ENCODE measurements at regions not wholly inside any gene's neighbourhood (a gene's known extent, or its start where the extent isn't known, plus 50 kb on each side); places are given as distances from the start of the nearest gene placed in this dataset.
"Not testable (repeated sequence)": the region's sequence is repeated elsewhere in the genome, so short reads cannot be mapped to it uniquely, and the experiment has no call there.

- H3K4me3 ChIP-seq (ENCODE audit: low read length) = no peak overlapping the region
- TF ChIP-seq CTCF (IDR thresholded peaks at IDR 0.05; ENCODE audit: insufficient read depth, low read depth, low read length, missing control alignments) = no peak
- no peak for DNase-seq (ENCODE audit: low read depth)
Observed at GRCh38 chr6:137545073-137545472, 50.9 kb upstream of the OLIG3 start.

- no peak for TF ChIP-seq CTCF (IDR thresholded peaks at IDR 0.05; ENCODE audit: insufficient read depth, low read depth, low read length, missing control alignments)
- no peak overlapping the region for H3K4me3 ChIP-seq (ENCODE audit: low read length)
- DNase-seq (ENCODE audit: low read depth) = no peak
Observed at GRCh38 chr6:137547186-137547585, 53.0 kb upstream of the OLIG3 start.

- H3K4me3 ChIP-seq (ENCODE audit: low read length) = no peak overlapping the region
- no peak for DNase-seq (ENCODE audit: low read depth)
- TF ChIP-seq CTCF (IDR thresholded peaks at IDR 0.05; ENCODE audit: insufficient read depth, low read depth, low read length, missing control alignments) = no peak
Observed at GRCh38 chr6:137547601-137548000, 53.4 kb upstream of the OLIG3 start.

- no peak overlapping the region for H3K4me3 ChIP-seq (ENCODE audit: low read length)
- DNase-seq (ENCODE audit: low read depth) = no peak
- no peak for TF ChIP-seq CTCF (IDR thresholded peaks at IDR 0.05; ENCODE audit: insufficient read depth, low read depth, low read length, missing control alignments)
Observed at GRCh38 chr6:137549106-137549505, 54.9 kb upstream of the OLIG3 start.

GRCh38 chr6:137550535-137550934, 56.3 kb upstream of the OLIG3 start:
- no peak for DNase-seq (ENCODE audit: low read depth)
- H3K4me3 ChIP-seq (ENCODE audit: low read length) = no peak overlapping the region
- no peak for TF ChIP-seq CTCF (IDR thresholded peaks at IDR 0.05; ENCODE audit: insufficient read depth, low read depth, low read length, missing control alignments)

- H3K4me3 ChIP-seq (ENCODE audit: low read length) = no peak overlapping the region
- no peak for DNase-seq (ENCODE audit: low read depth)
- no peak for TF ChIP-seq CTCF (IDR thresholded peaks at IDR 0.05; ENCODE audit: insufficient read depth, low read depth, low read length, missing control alignments)
Observed at GRCh38 chr6:137552146-137552545, 58.0 kb upstream of the OLIG3 start.

GRCh38 chr6:137552809-137553208, 58.6 kb upstream of the OLIG3 start:
- no peak for DNase-seq (ENCODE audit: low read depth)
- H3K4me3 ChIP-seq (ENCODE audit: low read length) = no peak overlapping the region
- no peak for TF ChIP-seq CTCF (IDR thresholded peaks at IDR 0.05; ENCODE audit: insufficient read depth, low read depth, low read length, missing control alignments)

- not testable (repeated sequence) for DNase-seq (ENCODE audit: low read depth)
Observed at GRCh38 chr6:137559521-137560183, 65.5 kb upstream of the OLIG3 start.

More at GRCh38 chr6:137559521-137560183, 65.5 kb upstream of the OLIG3 start:
- H3K4me3 ChIP-seq (ENCODE audit: low read length) = not testable (repeated sequence)

Measured in epithelial cell of esophagus (primary cell).